GM12891 (cell line): ENCODE measurements at regions not wholly inside any gene's neighbourhood (a gene's known extent, or its start where the extent isn't known, plus 50 kb on each side); places are given as distances from the start of the nearest gene placed in this dataset.

ENCODE experiments used
- DNase-seq: peaks from one replicate; pipeline ENCODE4 v3.0.0; 2011; ENCODE audit warnings: low spot score; ENCODE audit not compliant: insufficient read length
- FAIRE-seq: peaks from 2 replicates; lab custom pipeline; 2011; peaks lifted over from hg19 to GRCh38; lab: Jason Lieb, UNC
- PAX5 ChIP-seq: IDR thresholded peaks from 2 replicates; pipeline ENCODE4 v1.6.1; 2011; ENCODE audit warnings: low read length, moderate library complexity, mild to moderate bottlenecking; ENCODE audit not compliant: insufficient read depth, severe bottlenecking
- POLR2A ChIP-seq: IDR thresholded peaks from 2 replicates; pipeline ENCODE4 v1.6.1; 2011; ENCODE audit warnings: low read depth, low read length, control low read depth
- POLR2AphosphoS5 ChIP-seq: IDR thresholded peaks from 2 replicates; pipeline ENCODE4 v1.6.1; 2011; ENCODE audit warnings: low read depth, low read length, control low read depth
- POU2F2 ChIP-seq: IDR thresholded peaks from 2 replicates; pipeline ENCODE4 v1.6.1; 2011; ENCODE audit warnings: low read depth, mild to moderate bottlenecking, control low read depth, low read length, moderate library complexity
- SPI1 ChIP-seq: IDR thresholded peaks from 2 replicates; pipeline ENCODE4 v1.6.1; 2011; ENCODE audit warnings: low read depth, low read length, control low read depth
- TAF1 ChIP-seq: IDR thresholded peaks from 2 replicates; pipeline ENCODE4 v1.6.1; 2011; ENCODE audit warnings: low read depth, low read length, control low read depth

DNA sequence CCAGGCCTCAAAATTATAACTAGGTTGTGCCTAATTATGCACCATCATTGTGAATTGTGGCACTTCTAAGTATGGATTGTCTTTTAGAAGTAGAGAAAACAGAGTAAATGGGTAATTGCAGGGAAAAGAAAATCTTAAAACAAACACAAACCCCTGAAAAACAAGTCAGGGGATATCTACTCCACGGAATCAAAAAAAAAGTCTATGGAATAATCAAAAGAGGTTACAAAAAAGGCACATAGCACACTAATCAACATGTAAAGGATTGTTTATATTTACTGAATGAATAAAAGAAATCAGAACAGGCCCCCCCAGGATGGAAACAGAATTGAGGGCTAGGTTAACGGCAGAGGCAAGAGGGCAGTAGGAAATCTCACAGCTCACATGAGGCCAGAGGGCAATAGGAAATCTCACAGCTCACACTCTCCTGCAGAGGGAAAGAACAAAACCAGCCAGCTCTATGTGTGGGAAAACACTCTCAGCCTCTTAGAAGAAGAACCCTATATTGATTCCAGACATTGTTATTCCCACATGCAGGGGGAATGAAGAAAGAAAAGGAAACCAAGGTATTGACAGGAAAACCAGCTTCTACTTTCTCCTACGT lies 72.7 kb upstream of the FNDC3B start:
- FAIRE-seq (no peak), DNase-seq (no peak)
- TF ChIP-seq POU2F2 (no peak), TAF1 (no peak), POLR2AphosphoS5 (no peak), PAX5 (no peak), SPI1 (no peak), POLR2A (no peak)

DNA sequence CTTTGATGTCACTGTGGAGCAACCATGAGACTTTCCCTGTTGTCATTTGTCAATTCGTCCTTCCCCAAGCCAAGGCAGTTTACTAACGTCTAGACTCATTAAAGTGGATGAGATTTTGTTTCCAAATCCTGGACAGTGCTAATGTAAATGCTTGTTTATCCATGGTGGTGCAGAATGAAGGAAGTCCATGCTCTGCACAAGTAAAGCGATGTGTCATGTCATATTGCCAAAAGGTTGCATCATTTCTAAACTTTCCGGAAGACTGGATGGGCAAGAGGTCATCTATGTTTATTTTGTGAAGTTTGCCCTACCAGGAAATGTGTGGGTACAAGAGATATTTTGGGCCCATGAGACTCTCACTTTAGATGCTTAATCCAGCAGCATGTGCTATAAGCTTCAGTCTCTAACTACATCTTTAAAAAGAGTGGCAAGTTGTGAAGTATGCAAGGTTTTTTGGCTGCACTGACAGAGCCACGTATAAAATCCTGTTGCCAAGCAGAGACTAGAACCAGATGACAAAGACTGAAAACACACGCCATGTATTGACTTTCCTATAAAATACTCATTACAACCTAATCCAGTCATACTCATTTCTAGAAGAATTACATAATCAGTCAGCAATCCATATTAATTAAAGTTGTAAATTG lies 72.1 kb upstream of the FNDC3B start:
- DNase-seq (no peak), FAIRE-seq (no peak)
- TF ChIP-seq PAX5 (no peak), POU2F2 (no peak), POLR2A (no peak), POLR2AphosphoS5 (no peak), TAF1 (no peak), SPI1 (no peak)

DNA sequence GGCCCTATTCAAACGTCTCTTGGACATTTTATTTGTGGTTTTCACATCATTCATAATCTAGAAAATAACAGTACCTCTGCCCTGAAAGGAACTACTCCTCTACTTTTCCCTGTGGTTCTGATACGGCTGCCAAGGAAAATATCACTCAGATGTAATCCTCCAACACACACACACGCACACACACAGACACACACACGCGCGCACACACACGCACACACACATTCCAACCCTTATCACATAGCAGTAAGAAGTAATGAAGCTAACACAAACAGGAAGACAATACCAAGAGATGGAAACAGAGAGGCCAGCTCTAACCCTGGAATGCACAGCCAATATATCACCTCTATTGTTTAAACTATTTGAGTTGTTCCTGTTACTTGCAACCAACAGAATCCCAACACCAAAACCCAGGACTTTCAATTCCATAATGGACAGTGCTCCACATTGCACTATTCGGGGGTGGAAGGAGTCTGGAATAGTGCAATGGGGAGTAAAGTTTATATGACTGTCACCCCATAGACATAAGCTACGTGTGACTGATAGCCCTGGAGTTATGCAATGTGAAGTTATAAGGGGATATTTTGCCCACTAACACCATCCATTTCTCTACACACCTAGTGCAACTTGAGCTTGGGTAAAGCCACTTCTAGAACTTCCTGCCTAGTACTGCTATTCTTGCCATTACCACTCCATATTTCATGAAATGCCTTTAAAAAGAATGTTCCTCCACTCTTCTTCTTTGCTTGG lies 71.3 kb upstream of the FNDC3B start:
- no peak for FAIRE-seq
- TF ChIP-seq PAX5: no peak
- no peak for TF ChIP-seq TAF1
- no peak for TF ChIP-seq POU2F2
- no peak for TF ChIP-seq SPI1
- no peak for TF ChIP-seq POLR2A
- TF ChIP-seq POLR2AphosphoS5: no peak
- no peak for DNase-seq

DNA sequence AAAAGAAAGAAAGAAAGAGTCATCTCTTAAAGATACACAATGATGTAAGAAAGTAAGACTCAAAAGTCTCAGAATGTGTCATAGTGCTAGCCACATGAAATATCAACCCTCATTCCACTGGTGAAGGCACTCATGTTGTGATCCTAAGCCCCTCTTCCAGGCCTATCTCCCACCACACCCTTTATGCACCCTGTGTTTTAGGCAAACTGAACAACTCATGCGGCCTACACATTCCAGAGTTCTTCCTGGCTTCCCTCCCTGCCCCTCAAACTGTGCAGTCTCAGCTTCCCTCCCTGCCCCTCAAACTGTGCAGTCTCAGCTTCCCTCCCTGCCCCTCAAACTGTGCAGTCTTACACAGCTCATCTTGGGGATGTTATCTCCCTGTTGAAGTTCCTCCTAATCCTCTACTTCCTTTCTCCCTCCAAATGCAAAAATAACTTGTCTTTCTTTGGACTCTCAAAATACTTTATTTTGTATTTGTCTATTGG lies 69.0 kb upstream of the FNDC3B start:
- no peak for DNase-seq
- FAIRE-seq: no peak

DNA sequence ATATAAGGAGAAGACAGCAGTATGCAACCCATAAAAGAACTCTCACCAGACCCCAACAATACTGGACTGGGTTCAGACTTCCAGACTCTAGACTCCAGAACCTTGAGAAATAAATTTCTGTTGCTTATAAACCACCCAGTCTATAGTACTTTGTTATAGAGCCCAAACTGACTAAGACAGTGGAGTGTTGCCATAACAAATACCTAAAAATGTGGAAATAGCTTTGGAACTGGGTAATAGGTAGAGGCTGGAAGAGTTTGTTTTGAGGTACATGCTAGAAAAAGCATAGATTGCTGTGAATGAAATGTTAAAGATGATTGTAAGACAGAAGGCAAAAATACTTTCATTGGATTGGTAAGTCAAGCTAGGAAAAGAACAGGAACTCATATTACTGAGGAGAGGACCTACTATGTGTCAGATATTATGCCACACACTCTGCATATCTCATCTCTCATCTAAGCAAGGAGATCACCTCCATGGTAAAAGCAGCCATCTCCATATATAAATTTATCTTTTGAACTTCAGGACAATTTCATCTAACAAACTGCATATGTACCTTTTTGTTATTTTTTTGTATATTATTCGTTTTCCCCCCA lies 67.4 kb upstream of the FNDC3B start:
- no peak for FAIRE-seq
- DNase-seq: no peak
- TF ChIP-seq PAX5 (no peak), POU2F2 (no peak), POLR2AphosphoS5 (no peak), SPI1 (no peak), TAF1 (no peak), POLR2A (no peak)

More for the DNA sequence above, 69.0 kb upstream of the FNDC3B start:
- TF ChIP-seq TAF1 (no peak), POLR2AphosphoS5 (no peak), SPI1 (no peak)

DNA sequence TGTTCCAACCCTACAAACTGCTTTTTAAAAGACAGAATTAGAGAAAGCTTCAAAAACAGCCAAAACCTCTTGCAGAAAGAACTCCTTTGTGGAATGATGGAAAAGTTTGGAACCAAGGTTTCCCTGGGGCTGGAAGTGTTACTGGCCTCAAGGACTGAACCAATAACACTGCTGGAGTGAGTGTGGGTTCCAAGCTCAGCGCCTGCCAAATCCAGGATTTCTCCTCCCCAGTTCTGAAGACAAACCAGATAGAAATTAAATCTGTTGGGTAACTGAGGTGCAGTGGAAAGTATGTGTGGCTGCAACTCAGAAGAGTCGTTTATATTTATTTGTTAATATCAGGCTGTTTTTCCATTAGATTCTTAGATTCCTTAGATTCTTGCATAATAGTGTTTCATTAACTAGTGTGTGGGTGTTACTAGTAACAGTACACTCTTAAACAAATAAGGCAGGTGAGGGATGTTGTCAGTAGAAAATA lies 66.5 kb upstream of the FNDC3B start:
- no peak for TF ChIP-seq SPI1
- TF ChIP-seq POU2F2: no peak
- no peak for TF ChIP-seq POLR2A
- TF ChIP-seq TAF1: no peak
- TF ChIP-seq POLR2AphosphoS5: no peak
- TF ChIP-seq PAX5: no peak
- DNase-seq (no peak), FAIRE-seq (no peak)

DNA sequence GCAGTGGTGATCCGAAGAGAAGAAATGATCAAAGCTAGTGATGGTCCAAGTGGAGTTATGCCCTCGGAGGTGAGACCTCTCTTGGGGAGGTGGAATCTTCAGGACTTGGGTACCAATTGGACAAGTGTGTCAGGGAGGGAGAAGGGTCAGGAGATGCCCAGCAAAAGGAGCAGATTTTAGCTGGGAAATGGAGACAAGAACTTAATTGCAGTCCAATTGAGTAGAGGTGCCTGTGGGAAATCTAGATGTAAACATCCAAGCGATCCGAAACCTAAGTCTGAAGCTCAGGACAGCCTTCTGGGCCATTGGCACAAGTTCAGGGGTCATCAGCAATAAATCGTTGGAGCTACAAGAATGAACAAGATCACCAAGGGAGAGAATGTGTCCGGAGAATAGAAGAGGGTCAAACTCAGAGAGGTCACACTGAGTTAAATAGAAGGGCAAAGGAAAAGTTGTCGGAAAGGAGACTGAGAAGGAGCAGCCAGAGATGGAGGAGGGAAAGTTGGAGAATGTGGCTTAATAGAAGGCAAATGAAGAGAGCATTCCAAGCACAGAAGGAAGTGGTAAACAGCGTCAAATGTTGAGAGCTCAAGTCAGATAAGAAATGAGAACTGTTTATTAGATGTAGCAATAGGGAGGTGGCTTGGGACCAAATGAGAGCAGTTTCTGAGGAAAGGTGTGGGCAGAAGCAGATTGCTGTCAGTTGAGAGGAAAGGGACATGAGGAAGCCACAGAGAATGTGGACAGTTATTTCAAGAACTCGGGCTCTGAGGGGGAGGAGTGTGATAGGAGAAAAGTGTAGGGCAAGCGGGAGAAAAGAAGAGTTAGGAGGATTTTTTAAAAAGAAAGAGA lies 64.2 kb upstream of the FNDC3B start:
- TF ChIP-seq SPI1 (no peak), PAX5 (no peak), TAF1 (no peak), POLR2A (no peak)
- FAIRE-seq: no peak
- DNase-seq: no peak

DNA sequence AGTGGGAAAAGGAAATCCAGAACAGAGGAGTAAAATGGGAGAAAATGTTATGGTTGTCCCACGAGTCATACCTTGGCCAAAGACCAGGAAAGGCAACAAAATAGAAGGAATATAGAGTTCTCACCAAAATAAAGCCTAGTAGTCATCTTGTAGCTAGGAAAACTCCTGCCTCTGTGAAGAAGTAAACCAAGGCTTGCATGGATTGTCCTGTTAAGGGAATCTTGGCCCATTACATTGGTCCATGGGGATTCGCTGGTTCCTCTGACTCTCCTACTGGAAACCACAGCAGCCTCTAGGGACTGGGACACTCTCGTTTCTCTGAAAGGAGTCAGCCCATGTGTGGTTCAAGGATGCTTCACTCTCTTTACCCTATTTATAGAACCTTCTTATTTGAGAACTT lies 62.9 kb upstream of the FNDC3B start:
- no peak for DNase-seq
- no peak for FAIRE-seq
- no peak for TF ChIP-seq POLR2A

DNA sequence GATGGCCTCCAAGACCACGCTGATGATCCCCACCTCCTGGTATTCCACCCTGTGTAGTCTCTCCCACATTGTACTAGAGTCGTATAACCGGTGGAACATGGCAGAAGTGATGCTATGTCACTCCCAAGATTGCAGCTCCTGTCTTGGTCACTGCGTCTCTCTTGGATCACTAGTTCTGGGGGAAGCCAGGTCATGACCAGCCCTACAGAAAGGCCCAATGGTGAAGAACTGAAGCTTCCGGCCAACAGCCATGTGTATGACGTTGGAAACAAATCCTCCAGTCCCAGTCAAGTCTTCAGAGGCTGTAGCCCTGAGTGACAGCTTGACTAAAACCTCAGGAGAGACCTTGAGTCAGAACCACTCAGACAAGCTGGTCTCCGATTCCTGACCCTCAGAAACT lies 61.9 kb upstream of the FNDC3B start:
- no peak for DNase-seq
- TF ChIP-seq PAX5 (no peak), POLR2A (no peak), SPI1 (no peak), POLR2AphosphoS5 (no peak), TAF1 (no peak), POU2F2 (no peak)
- no peak for FAIRE-seq
